SK-N-SH (cell line): ENCODE measurements at regions not wholly inside any gene's neighbourhood (a gene's known extent, or its start where the extent isn't known, plus 50 kb on each side); places are given as distances from the start of the nearest gene placed in this dataset.

Experiments
- CTCF ChIA-PET: fragments of 300-600, 350-600 bp; formaldehyde crosslinking; extraction: SDS; loops from one replicate; lab custom pipeline; 2021; lab: Yijun Ruan, JAX
- POLR2A ChIA-PET: fragments of 350-600 bp; sonication (Branson Sonifier 250); formaldehyde crosslinking; extraction: SDS; loops from one replicate; lab custom pipeline; 2020; ENCODE audit warnings: antibody characterized with exemption, inconsistent platforms; lab: Yijun Ruan, JAX
- DNase-seq: peaks from one replicate; pipeline ENCODE4 v3.0.0; 2012
- H2AFZ ChIP-seq: fragments of 200-600 bp; sonication (generic); 2 replicates; pipeline ENCODE4 v1.8.1; 2016; ENCODE audit warnings: antibody characterized with exemption, mild to moderate bottlenecking, low read depth
- H3F3A ChIP-seq: fragments of 200-600 bp; sonication (generic); replicated peaks from 2 replicates; pipeline ENCODE3; 2016; ENCODE audit warnings: antibody characterized with exemption, mild to moderate bottlenecking; ENCODE audit not compliant: insufficient read depth
- H3K27ac ChIP-seq, 2 experiments: fragments of 200-500 bp in 1 of 2; fragments of 200-600 bp in 1 of 2; sonication (Bioruptor generic) in 1 of 2; sonication (generic), shearing (Covaris generic) in 1 of 2; 2 replicates each; pipeline versions ENCODE4 v1.5.1 to v1.6.1; 2014 to 2016; ENCODE audit warnings: low read depth in 2 of 2, inconsistent platforms in 1 of 2, low read length in 1 of 2, mild to moderate bottlenecking in 1 of 2, mixed read lengths in 1 of 2
- H3K27me3 ChIP-seq: fragments of 200-600 bp; sonication (generic), shearing (Covaris generic); 2 replicates; pipeline ENCODE4 v1.6.1; 2016; ENCODE audit warnings: mixed run types; ENCODE audit not compliant: insufficient read depth
- H3K36me3 ChIP-seq, 2 experiments: fragments of 200-500 bp in 1 of 2; fragments of 200-600 bp in 1 of 2; sonication (Bioruptor generic) in 1 of 2; sonication (generic) in 1 of 2; replicated peaks in 1 of 2; 2 replicates each; pipeline versions ENCODE3 to v1.5.1; 2014 to 2016; ENCODE audit warnings: low read length in 1 of 2, mild to moderate bottlenecking in 1 of 2; ENCODE audit not compliant: insufficient read depth in 2 of 2, control insufficient read depth in 1 of 2
- H3K4me1 ChIP-seq, 2 experiments: fragments of 200-500 bp in 1 of 2; fragments of 200-600 bp in 1 of 2; sonication (Bioruptor generic) in 1 of 2; sonication (generic), shearing (Covaris generic) in 1 of 2; 2 replicates each; pipeline versions ENCODE4 v1.5.1 to v1.6.1; 2014 to 2016; ENCODE audit warnings: low read depth in 1 of 2, low read length in 1 of 2, mixed run types in 1 of 2; ENCODE audit not compliant: insufficient read depth in 2 of 2, control insufficient read depth in 1 of 2
- H3K4me2 ChIP-seq: fragments of 200-600 bp; sonication (generic), shearing (Covaris generic); 2 replicates; pipeline ENCODE4 v1.6.1; 2017; ENCODE audit warnings: mixed run types
- H3K4me3 ChIP-seq, 2 experiments: fragments of 200-500 bp in 1 of 2; fragments of 200-600 bp in 1 of 2; sonication (Bioruptor generic) in 1 of 2; sonication (generic), shearing (Covaris generic) in 1 of 2; 2 replicates each; pipeline versions ENCODE4 v1.5.1 to v1.8.1; 2014 to 2016; ENCODE audit warnings: low read depth in 2 of 2, inconsistent platforms in 1 of 2, low read length in 1 of 2, mild to moderate bottlenecking in 1 of 2, mixed read lengths in 1 of 2, moderate library complexity in 1 of 2
- H3K79me2 ChIP-seq: fragments of 200-600 bp; sonication (generic); 2 replicates; pipeline ENCODE4 v1.8.1; 2017; ENCODE audit warnings: mild to moderate bottlenecking; ENCODE audit not compliant: insufficient read depth
- H3K9ac ChIP-seq: fragments of 200-600 bp; sonication (generic); 2 replicates; pipeline ENCODE4 v1.6.1; 2017; ENCODE audit warnings: mixed run types
- H3K9me2 ChIP-seq: fragments of 200-600 bp; sonication (generic); 2 replicates; pipeline ENCODE4 v1.6.1; 2017; ENCODE audit warnings: mixed run types
- H3K9me3 ChIP-seq: fragments of 200-600 bp; sonication (generic); 2 replicates; pipeline ENCODE4 v1.6.1; 2017; ENCODE audit warnings: mixed run types, mild to moderate bottlenecking, moderate library complexity
- H4K20me1 ChIP-seq: fragments of 200-600 bp; sonication (generic); 2 replicates; pipeline ENCODE4 v1.6.1; 2017; ENCODE audit warnings: mild to moderate bottlenecking, mixed run types; ENCODE audit not compliant: insufficient read depth
- CHD2 ChIP-seq: fragments of 150-350 bp; IDR thresholded peaks from 2 replicates; pipeline ENCODE4 v1.6.1; 2018; ENCODE audit warnings: low read length; ENCODE audit not compliant: partially characterized antibody
- ELF1 ChIP-seq: IDR thresholded peaks from 2 replicates; pipeline ENCODE4 v1.4.0; 2012
- EP300 ChIP-seq, 2 experiments: IDR thresholded peaks; 2 replicates each; pipeline versions ENCODE4 v1.4.0 to v1.6.1; 2012; ENCODE audit warnings: borderline replicate concordance in 1 of 2, low read depth in 1 of 2, low read length in 1 of 2
- EZH2phosphoT487 ChIP-seq: fragments of 200-600 bp; sonication (generic); IDR thresholded peaks from 2 replicates; pipeline ENCODE4 v1.6.1; 2017; ENCODE audit warnings: low read depth, mixed run types, mild to moderate bottlenecking, antibody characterized with exemption, moderate library complexity, borderline replicate concordance
- FOSL2 ChIP-seq: IDR thresholded peaks from 2 replicates; pipeline ENCODE4 v1.4.0; 2012; ENCODE audit warnings: low read depth, mild to moderate bottlenecking, moderate library complexity, borderline replicate concordance
- FOXM1 ChIP-seq: IDR thresholded peaks from 2 replicates; pipeline ENCODE4 v1.4.0; 2012; ENCODE audit warnings: low read depth, mild to moderate bottlenecking
- IRF3 ChIP-seq: fragments of 150-350 bp; IDR thresholded peaks from 2 replicates; pipeline ENCODE4 v1.6.1; 2016; ENCODE audit warnings: mild to moderate bottlenecking, low read depth, low read length
- JUND ChIP-seq: IDR thresholded peaks from 2 replicates; pipeline ENCODE4 v1.4.0; 2012
- MEF2A ChIP-seq: IDR thresholded peaks from 2 replicates; pipeline ENCODE4 v1.4.0; 2012; ENCODE audit warnings: low read depth, borderline replicate concordance
- NFIC ChIP-seq: IDR thresholded peaks from 2 replicates; pipeline ENCODE4 v1.4.0; 2012; ENCODE audit warnings: borderline replicate concordance
- RAD21 ChIP-seq: IDR thresholded peaks from 2 replicates; pipeline ENCODE4 v1.6.1; 2012; ENCODE audit warnings: mild to moderate bottlenecking, low read length
- RCOR1 ChIP-seq: fragments of 150-350 bp; IDR thresholded peaks from 2 replicates; pipeline ENCODE4 v1.6.1; 2017; ENCODE audit warnings: antibody characterized with exemption, low read length
- RFX5 ChIP-seq: IDR thresholded peaks from 2 replicates; pipeline ENCODE4 v1.6.1; 2012; ENCODE audit warnings: mild to moderate bottlenecking, improper control_type of control experiment, low read length
- RXRA ChIP-seq: IDR thresholded peaks from 2 replicates; pipeline ENCODE4 v1.4.0; 2012; ENCODE audit warnings: low read depth, mild to moderate bottlenecking, borderline replicate concordance
- SIN3A ChIP-seq: IDR thresholded peaks from 2 replicates; pipeline ENCODE4 v1.6.1; 2012; ENCODE audit warnings: low read depth, mild to moderate bottlenecking, low read length, moderate library complexity, borderline replicate concordance
- SMC3 ChIP-seq: IDR thresholded peaks from 2 replicates; pipeline ENCODE4 v1.6.1; 2012; ENCODE audit warnings: low read depth, low read length, improper control_type of control experiment
- TAF1 ChIP-seq: IDR thresholded peaks from 2 replicates; pipeline ENCODE4 v1.6.1; 2012; ENCODE audit warnings: low read depth, mild to moderate bottlenecking, low read length, moderate library complexity, borderline replicate concordance
- YY1 ChIP-seq: IDR thresholded peaks from 2 replicates; pipeline ENCODE4 v1.4.0; 2012; ENCODE audit warnings: low read depth, mild to moderate bottlenecking
- WGBS: methylation state at CpG from one replicate; pipeline ENCODE4 v1.1.6; 2017; ENCODE audit warnings: low lambda C conversion rate; 5-methylcytosine and 5-hydroxymethylcytosine counted together
- TF ChIP-seq, protein P1 (sequence below): fragments of 200-600 bp; sonication (generic); IDR thresholded peaks from 2 replicates; pipeline ENCODE4 v1.6.1; 2017; ENCODE audit warnings: antibody characterized with exemption, mild to moderate bottlenecking, moderate library complexity
- TF ChIP-seq, protein P2 (sequence below): IDR thresholded peaks from 2 replicates; pipeline ENCODE4 v1.4.0; 2012; ENCODE audit warnings: low read depth, borderline replicate concordance

DNA sequence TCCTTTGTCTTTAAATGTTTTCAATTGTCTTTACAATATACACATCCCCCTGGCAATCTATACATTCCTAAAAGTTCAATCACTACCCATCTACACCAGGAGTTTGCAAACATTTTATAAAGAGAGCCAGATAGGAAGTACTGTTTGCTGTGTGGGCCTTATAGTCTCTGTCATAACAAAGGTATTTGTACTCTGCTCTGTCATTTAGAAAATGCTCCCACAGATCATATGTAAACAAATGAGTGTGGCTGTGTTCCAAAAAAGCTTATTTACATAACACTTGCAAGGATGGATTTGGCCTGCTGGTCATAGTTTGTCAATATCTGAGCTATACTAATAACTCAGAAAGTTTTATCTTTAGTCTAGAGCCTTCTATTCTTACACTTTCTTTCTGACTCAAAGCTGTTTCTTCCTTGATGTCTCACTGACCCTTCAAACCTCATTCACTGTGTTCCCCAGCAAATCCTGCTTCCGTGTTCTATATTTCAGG lies 511.9 kb downstream of the GBE1 start:
- Histone ChIP-seq H3K27me3 (no peaks in the 10 kb centered on the region), H3K4me2 (no peak overlapping the region), H3K9me3 (no peaks in the 10 kb centered on the region), H3K4me1 (peaks cover 0 to 5% of the 10 kb centered on the region in 2 experiments; a peak in 1 of 4 replicates), H3K36me3 (no peaks in the 10 kb centered on the region), H3F3A (no peaks in the 10 kb centered on the region), H3K9ac (no peak overlapping the region), H2AFZ (peak overlapping the region; percentile 16; the same call in 1 of the 2 replicates), H3K4me3 (no peak overlapping the region), H3K27ac (peak overlapping the region in 1 of 2 experiments; percentile 40; a peak in 2 of 4 replicates), H3K79me2 (no peaks in the 10 kb centered on the region), H4K20me1 (no peaks in the 10 kb centered on the region), H3K9me2 (no peaks in the 10 kb centered on the region)
- peak; percentile 47; the same call in 1 of the 2 replicates for TF ChIP-seq NFIC
- TF ChIP-seq JUND: peak; percentile 31; the same call in 1 of the 2 replicates
- no peak for TF ChIP-seq CHD2
- TF ChIP-seq, protein P1, sequence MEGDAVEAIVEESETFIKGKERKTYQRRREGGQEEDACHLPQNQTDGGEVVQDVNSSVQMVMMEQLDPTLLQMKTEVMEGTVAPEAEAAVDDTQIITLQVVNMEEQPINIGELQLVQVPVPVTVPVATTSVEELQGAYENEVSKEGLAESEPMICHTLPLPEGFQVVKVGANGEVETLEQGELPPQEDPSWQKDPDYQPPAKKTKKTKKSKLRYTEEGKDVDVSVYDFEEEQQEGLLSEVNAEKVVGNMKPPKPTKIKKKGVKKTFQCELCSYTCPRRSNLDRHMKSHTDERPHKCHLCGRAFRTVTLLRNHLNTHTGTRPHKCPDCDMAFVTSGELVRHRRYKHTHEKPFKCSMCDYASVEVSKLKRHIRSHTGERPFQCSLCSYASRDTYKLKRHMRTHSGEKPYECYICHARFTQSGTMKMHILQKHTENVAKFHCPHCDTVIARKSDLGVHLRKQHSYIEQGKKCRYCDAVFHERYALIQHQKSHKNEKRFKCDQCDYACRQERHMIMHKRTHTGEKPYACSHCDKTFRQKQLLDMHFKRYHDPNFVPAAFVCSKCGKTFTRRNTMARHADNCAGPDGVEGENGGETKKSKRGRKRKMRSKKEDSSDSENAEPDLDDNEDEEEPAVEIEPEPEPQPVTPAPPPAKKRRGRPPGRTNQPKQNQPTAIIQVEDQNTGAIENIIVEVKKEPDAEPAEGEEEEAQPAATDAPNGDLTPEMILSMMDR: no peak
- TF ChIP-seq EZH2phosphoT487: no peak
- no peak for TF ChIP-seq FOSL2
- 0 out of 4 replicates have a peak, but pooled peaks of 1 of the 2 experiments have one; percentile 9 for TF ChIP-seq EP300 (IDR thresholded peaks at IDR 0.05; ENCODE audit: borderline replicate concordance in 1 of 2, low read depth in 1 of 2, low read length in 1 of 2)
- TF ChIP-seq RXRA: no peak
- no peak for DNase-seq
- POLR2A ChIA-PET: no interaction called here
- WGBS: 79% methylated on average over 1 of the region's 1 CpG
- CTCF ChIA-PET: interaction anchor here (1.0 kb wide), 1 partner anchor 16 kb away, joined by 3 read pairs; no protein-coding TSS in a partner anchor

DNA sequence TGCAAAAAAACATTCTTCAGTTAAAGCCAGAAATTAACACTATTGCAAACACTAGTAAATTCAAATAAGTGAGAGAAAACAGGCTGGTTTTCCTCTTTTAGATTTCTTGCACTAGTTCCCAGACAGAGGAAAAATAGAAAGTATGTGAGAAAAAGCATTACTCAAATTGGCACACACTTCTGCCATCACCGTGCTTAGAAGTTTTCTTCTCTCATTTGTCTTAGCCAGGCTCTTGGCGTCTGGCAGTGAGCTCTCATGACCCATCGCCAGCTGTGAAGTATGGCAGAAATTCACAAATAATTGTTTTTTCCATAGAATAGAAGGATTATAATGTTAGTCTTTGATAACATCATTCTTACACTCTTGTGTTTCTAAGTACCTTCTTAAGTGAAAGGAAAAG lies 515.9 kb downstream of the GBE1 start:
- Histone ChIP-seq H3K4me2 (no peak overlapping the region), H3K4me1 (peaks cover 0 to 5% of the 10 kb centered on the region in 2 experiments; a peak in 1 of 4 replicates), H3K27ac (no peak overlapping the region), H3K79me2 (no peaks in the 10 kb centered on the region), H2AFZ (no peak overlapping the region), H3K9ac (no peak overlapping the region), H3K36me3 (no peaks in the 10 kb centered on the region), H4K20me1 (no peaks in the 10 kb centered on the region), H3F3A (no peaks in the 10 kb centered on the region), H3K27me3 (no peaks in the 10 kb centered on the region)
- no peak for DNase-seq
- CTCF ChIA-PET: no interaction called here
- 82% methylated on average over 3 of the region's 3 CpGs for WGBS
- TF ChIP-seq RAD21 (no peak), MEF2A (no peak), RFX5 (no peak), SIN3A (no peak), YY1 (no peak), SMC3 (no peak), IRF3 (no peak), ELF1 (no peak), TAF1 (no peak), RCOR1 (no peak), FOXM1 (no peak)
- TF ChIP-seq, protein P2, sequence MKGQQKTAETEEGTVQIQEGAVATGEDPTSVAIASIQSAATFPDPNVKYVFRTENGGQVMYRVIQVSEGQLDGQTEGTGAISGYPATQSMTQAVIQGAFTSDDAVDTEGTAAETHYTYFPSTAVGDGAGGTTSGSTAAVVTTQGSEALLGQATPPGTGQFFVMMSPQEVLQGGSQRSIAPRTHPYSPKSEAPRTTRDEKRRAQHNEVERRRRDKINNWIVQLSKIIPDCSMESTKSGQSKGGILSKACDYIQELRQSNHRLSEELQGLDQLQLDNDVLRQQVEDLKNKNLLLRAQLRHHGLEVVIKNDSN: no peak
- TF ChIP-seq, all 33 proteins: peak for 0
- H3K9me2 ChIP-seq: no peaks in the 10 kb centered on the region
- H3K4me3 ChIP-seq: no peak overlapping the region
- H3K9me3 ChIP-seq: no peaks in the 10 kb centered on the region
- POLR2A ChIA-PET: no interaction called here
